ENCODE measurements at regions not wholly inside any gene's neighbourhood (a gene's known extent, or its start where the extent isn't known, plus 50 kb on each side); places are given as distances from the start of the nearest gene placed in this dataset.

- TF ChIP-seq CTCF (IDR thresholded peaks at IDR 0.05; ENCODE audit: insufficient read depth, low read depth, low read length) (no peak), EZH2 (IDR thresholded peaks at IDR 0.05; ENCODE audit: insufficient read depth, low read length) (no peak)
Measured at GRCh38 chr14:105929327-105930081, 403.1 kb downstream of the TMEM121 start.
